Left lung (tissue), 4 donors: ENCODE measurements at regions not wholly inside any gene's neighbourhood (a gene's known extent, or its start where the extent isn't known, plus 50 kb on each side); places are given as distances from the start of the nearest gene placed in this dataset.

Source experiments
- ATAC-seq: fragments of 200-7000 bp; cut with Tn5 transposase; one replicate; pipeline ENCODE4 v1.9.1; 2020; ENCODE audit warnings: moderate library complexity
- DNase-seq, 4 donors: peaks; one replicate each; pipeline ENCODE4 v3.0.0-alpha.2; 2013 to 2020
- H3K27ac ChIP-seq, 2 donors: fragments of 200-600 bp; sonication (generic) in 1 of 2; one replicate each; pipeline versions ENCODE4 v1.5.0 to v1.8.0; 2020 to 2021
- H3K27me3 ChIP-seq, 2 donors: fragments of 200-600 bp; sonication (generic) in 1 of 2; one replicate each; pipeline versions ENCODE4 v1.5.0 to v1.8.0; 2020 to 2021
- H3K36me3 ChIP-seq, 2 donors: fragments of 200-600 bp; sonication (generic) in 1 of 2; one replicate each; pipeline versions ENCODE4 v1.5.0 to v1.8.0; 2020 to 2021
- H3K4me1 ChIP-seq, 2 donors: fragments of 200-600 bp; one replicate each; pipeline ENCODE4 v1.8.0; 2021
- H3K4me3 ChIP-seq, 2 donors: fragments of 200-600 bp; sonication (generic) in 1 of 2; one replicate each; pipeline versions ENCODE4 v1.5.0 to v1.8.0; 2020 to 2021; ENCODE audit warnings: mild to moderate bottlenecking in 1 of 2
- H3K9me3 ChIP-seq, 2 donors: fragments of 200-600 bp; sonication (generic) in 1 of 2; one replicate each; pipeline versions ENCODE4 v1.5.0 to v1.8.0; 2020 to 2021
- CTCF ChIP-seq, 2 donors: fragments of 200-600 bp; sonication (generic) in 1 of 2; IDR thresholded peaks; one replicate each; pipeline versions ENCODE4 v1.5.0 to v1.8.0; 2021; ENCODE audit warnings: antibody characterized with exemption in 2 of 2
- intact Hi-C, 2 donors: fragments of 100-400 bp; cut with DNase I; formaldehyde crosslinking; loops; one replicate each; pipeline versions ENCODE4 v1.11.2 to v1.14.2; 2022
- donor health status: DM: no; HTN: yes; CAD: no.
- donor health status: DM: no; HTN: no; CAD: no.

- Histone ChIP-seq H3K27ac (peak overlapping the region; percentile 97 to 99), H3K36me3 (no peaks in the 10 kb centered on the region), H3K9me3 (no peaks in the 10 kb centered on the region), H3K27me3 (no peaks in the 10 kb centered on the region), H3K4me3 (peak overlapping the region; percentile 50 to 72), H3K4me1 (peaks cover 46 to 92% of the 10 kb centered on the region in 2 donors)
- peak; percentile 62 for ATAC-seq
- intact Hi-C loops: no loop called here
- TF ChIP-seq CTCF (IDR thresholded peaks at IDR 0.05): no peak
- DNase-seq: peak in 2 of 4 donors; percentile 74 to 85
Measured at GRCh38 chr22:46052801-46053562, 76.0 kb upstream of the WNT7B start.

GRCh38 chr22:46053563-46054090 lies 76.7 kb upstream of the WNT7B start:
- DNase-seq: peak; percentile 74 to 94 (median 85)
- H3K27me3 ChIP-seq: no peaks in the 10 kb centered on the region
- ATAC-seq: peak; percentile 78
- no peaks in the 10 kb centered on the region for H3K9me3 ChIP-seq
- no peak for TF ChIP-seq CTCF (IDR thresholded peaks at IDR 0.05)
- peaks cover 51 to 92% of the 10 kb centered on the region in 2 donors for H3K4me1 ChIP-seq
- H3K36me3 ChIP-seq: no peaks in the 10 kb centered on the region
- H3K4me3 ChIP-seq: peak overlapping the region; percentile 50 to 72
- intact Hi-C loops: no loop called here
- peak overlapping the region; percentile 97 to 99 for H3K27ac ChIP-seq

- ATAC-seq: peak; percentile 55
- H3K4me1 ChIP-seq: peaks cover 57 to 92% of the 10 kb centered on the region in 2 donors
- no peaks in the 10 kb centered on the region for H3K9me3 ChIP-seq
- peak overlapping the region; percentile 50 to 72 for H3K4me3 ChIP-seq
- H3K36me3 ChIP-seq: no peaks in the 10 kb centered on the region
- no peak for TF ChIP-seq CTCF (IDR thresholded peaks at IDR 0.05)
- H3K27me3 ChIP-seq: no peaks in the 10 kb centered on the region
- H3K27ac ChIP-seq: peak overlapping the region; percentile 97 to 99
- intact Hi-C loops: no loop called here
- peak; percentile 72 to 92 (median 80) for DNase-seq
Measured at GRCh38 chr22:46054091-46055073, 77.4 kb upstream of the WNT7B start.

GRCh38 chr22:46055181-46055875 lies 78.4 kb upstream of the WNT7B start:
- Histone ChIP-seq H3K27me3 (no peaks in the 10 kb centered on the region), H3K9me3 (no peaks in the 10 kb centered on the region), H3K27ac (peak overlapping the region; percentile 97 to 99), H3K4me1 (peaks cover 57 to 83% of the 10 kb centered on the region in 2 donors), H3K4me3 (peak overlapping the region; percentile 50 to 72), H3K36me3 (no peaks in the 10 kb centered on the region)
- no peak for ATAC-seq
- no peak for TF ChIP-seq CTCF (IDR thresholded peaks at IDR 0.05)
- intact Hi-C loops: no loop called here
- peak in 2 of 4 donors; percentile 46 to 66 for DNase-seq
